GM19452 (cell line): ENCODE measurements at regions not wholly inside any gene's neighbourhood (a gene's known extent, or its start where the extent isn't known, plus 50 kb on each side); places are given as distances from the start of the nearest gene placed in this dataset.

ENCODE experiments used
- ATAC-seq: cut with Tn5 transposase; IDR thresholded peaks from one replicate; pipeline ENCODE4 v1.9.1; 2021; ENCODE audit not compliant: unreplicated experiment

DNA sequence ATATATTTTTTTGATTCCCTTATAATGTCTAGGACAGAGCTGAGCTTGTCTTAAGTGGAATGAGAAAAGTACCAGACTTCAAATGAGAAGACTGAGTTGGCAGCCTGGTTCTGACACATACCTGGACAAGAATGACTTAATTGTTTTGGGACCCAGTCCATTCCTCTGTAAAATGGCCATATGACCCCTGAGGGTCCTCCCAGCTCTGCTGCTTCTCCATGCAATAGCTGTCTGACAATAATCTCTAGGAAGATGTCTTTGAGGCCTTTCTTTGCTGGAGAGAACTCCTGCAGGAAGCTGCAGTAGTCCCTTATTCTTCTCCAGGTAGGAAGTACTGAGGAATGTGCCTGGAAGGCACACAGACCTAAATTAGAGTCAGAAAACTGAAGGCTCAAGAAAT lies 55.9 kb upstream of the SLIT3 start:
- ATAC-seq = no peak

- no peak for ATAC-seq
These were observed 55.2 kb upstream of the SLIT3 start for GRCh38 chr5:169356181-169356580.

- no peak for ATAC-seq
These were observed 54.0 kb upstream of the SLIT3 start for GRCh38 chr5:169354921-169355320.

DNA sequence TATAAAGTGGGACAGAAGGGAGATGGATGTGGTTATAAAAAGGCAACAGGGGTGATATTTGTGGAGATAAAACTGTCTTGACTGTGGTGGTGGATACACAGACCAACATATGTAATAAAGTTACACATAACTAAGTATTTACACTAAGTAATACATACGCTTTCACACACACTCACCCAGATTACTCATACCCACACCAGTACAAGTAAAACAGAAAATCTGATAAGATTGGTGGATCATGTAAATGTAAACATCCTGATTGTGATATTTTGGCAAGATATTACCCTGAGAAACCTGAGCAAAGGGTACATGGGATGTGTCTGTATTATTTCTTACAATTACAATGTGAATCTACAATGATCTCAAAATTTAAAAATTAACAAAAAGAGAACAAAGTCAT lies 53.3 kb upstream of the SLIT3 start:
- no peak for ATAC-seq

DNA sequence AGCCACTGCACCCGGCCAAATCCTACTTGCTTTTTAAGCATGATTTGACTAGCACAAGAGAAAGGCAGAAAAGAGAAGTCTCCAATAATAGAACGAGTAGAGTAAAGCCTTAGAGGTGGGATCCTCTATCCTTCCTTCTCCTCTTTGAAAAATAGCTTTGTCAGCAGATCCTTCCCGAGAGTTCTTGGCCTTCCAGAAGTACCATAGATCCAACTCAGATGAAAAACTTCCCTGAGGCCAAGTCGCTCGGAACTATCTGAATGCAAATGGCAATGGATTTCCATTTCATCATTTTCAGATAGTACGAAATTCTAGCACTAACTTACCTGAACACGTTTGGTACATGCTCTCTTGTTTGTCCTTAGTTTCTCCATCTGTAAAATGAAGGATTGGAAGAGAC lies 52.0 kb upstream of the SLIT3 start:
- no peak for ATAC-seq

DNA sequence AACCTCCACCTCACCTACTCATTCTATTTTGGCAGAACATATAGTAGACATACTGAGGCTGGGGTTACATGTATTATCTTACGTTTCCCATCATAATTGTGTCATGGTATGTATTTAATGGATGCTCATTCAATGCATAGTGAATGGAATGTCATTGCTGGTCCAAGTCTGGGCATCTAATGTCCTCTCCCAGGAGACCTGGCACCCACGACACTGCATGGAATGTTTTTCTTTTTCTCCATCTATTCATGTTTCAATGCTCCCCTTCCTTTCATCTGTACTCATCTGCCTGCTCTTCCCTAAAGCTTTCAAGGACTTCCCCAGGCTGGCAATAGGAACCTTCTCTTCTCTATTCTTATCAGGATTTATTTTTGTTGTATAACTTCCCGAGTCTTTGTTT lies 50.8 kb upstream of the SLIT3 start:
- ATAC-seq = no peak

- ATAC-seq = no peak
These were observed 49.9 kb upstream of the SLIT3 start for GRCh38 chr5:169350759-169351240.
